ENCODE measurements at regions not wholly inside any gene's neighbourhood (a gene's known extent, or its start where the extent isn't known, plus 50 kb on each side); places are given as distances from the start of the nearest gene placed in this dataset.
"Not testable (repeated sequence)": the region's sequence is repeated elsewhere in the genome, so short reads cannot be mapped to it uniquely, and the experiment has no call there.

- no peak for DNase-seq
Measured at GRCh38 chr2:118388771-118389170, 300.5 kb downstream of the INSIG2 start.

GRCh38 chr2:118387509-118387908 lies 299.2 kb downstream of the INSIG2 start:
- DNase-seq, result no peak

GRCh38 chr2:118386641-118387302 lies 298.5 kb downstream of the INSIG2 start:
- DNase-seq, result no peak

- no peak for DNase-seq
Measured at GRCh38 chr2:118380915-118381653, 292.8 kb downstream of the INSIG2 start.

- no peak for DNase-seq
Measured at GRCh38 chr2:118375907-118376485, 287.7 kb downstream of the INSIG2 start.

GRCh38 chr2:118374974-118375755 lies 286.9 kb downstream of the INSIG2 start:
- DNase-seq, result no peak

- DNase-seq, result no peak
Measured at GRCh38 chr2:118372886-118373830, 284.9 kb downstream of the INSIG2 start.

GRCh38 chr2:118371515-118371914 lies 283.2 kb downstream of the INSIG2 start:
- peak; percentile 17 to 18 for DNase-seq

GRCh38 chr2:118369521-118369920 lies 281.2 kb downstream of the INSIG2 start:
- not testable (repeated sequence) for DNase-seq

GRCh38 chr2:118363604-118364003 lies 275.3 kb downstream of the INSIG2 start:
- DNase-seq, result no peak

- DNase-seq, result no peak
Measured at GRCh38 chr2:118356051-118356450, 267.8 kb downstream of the INSIG2 start.

GRCh38 chr2:118351796-118352195 lies 263.5 kb downstream of the INSIG2 start:
- DNase-seq, result no peak

GRCh38 chr2:118350621-118351020 lies 262.4 kb downstream of the INSIG2 start:
- DNase-seq, result no peak

- no peak for DNase-seq
Measured at GRCh38 chr2:118349365-118349764, 261.1 kb downstream of the INSIG2 start.

GRCh38 chr2:118348380-118349034 lies 260.2 kb downstream of the INSIG2 start:
- no peak for DNase-seq

GRCh38 chr2:118345465-118345864 lies 257.2 kb downstream of the INSIG2 start:
- DNase-seq, result no peak

- DNase-seq, result no peak
Measured at GRCh38 chr2:118340103-118340502, 251.8 kb downstream of the INSIG2 start.

- DNase-seq, result no peak
Measured at GRCh38 chr2:118339386-118339785, 251.1 kb downstream of the INSIG2 start.

- no peak for DNase-seq
Measured at GRCh38 chr2:118333664-118334063, 245.4 kb downstream of the INSIG2 start.

- no peak for DNase-seq
Measured at GRCh38 chr2:118325321-118325955, 237.2 kb downstream of the INSIG2 start.
